PC-9 (cell line): ENCODE measurements at regions not wholly inside any gene's neighbourhood (a gene's known extent, or its start where the extent isn't known, plus 50 kb on each side); places are given as distances from the start of the nearest gene placed in this dataset.

Experiments
- BruUV-seq: library from RNA; stranded (reverse); fragments of 400-500 nt; replicated peaks from 2 replicates; lab custom pipeline; 2021; lab: Mats Ljungman, UMichigan
- CTCF ChIA-PET: fragments of 300-600 bp; sonication (Branson Sonifier 250); formaldehyde crosslinking; loops from one replicate; lab custom pipeline; 2022; ENCODE audit warnings: antibody characterized with exemption; lab: Charles Lee
- POLR2A ChIA-PET: fragments of 300-600 bp; sonication (Branson Sonifier 250); formaldehyde crosslinking; loops from one replicate; lab custom pipeline; 2022; ENCODE audit warnings: antibody characterized with exemption; ENCODE audit not compliant: unreplicated experiment; lab: Charles Lee
- DNase-seq, 2 experiments: peaks; one replicate each; pipeline versions ENCODE4 v3.0.0 to v3.0.0-alpha.2; 2015 to 2022; ENCODE audit warnings: mixed read lengths in 1 of 2
- H2AFZ ChIP-seq: fragments of 200-600 bp; sonication (generic); 2 replicates; pipeline ENCODE4 v1.8.1; 2017; ENCODE audit warnings: antibody characterized with exemption
- H3F3A ChIP-seq: fragments of 200-600 bp; sonication (generic); 2 replicates; pipeline ENCODE4 v1.8.1; 2017; ENCODE audit warnings: antibody characterized with exemption, mild to moderate bottlenecking, low read depth; ENCODE audit not compliant: insufficient read depth
- H3K27ac ChIP-seq: fragments of 200-600 bp; sonication (generic); 2 replicates; pipeline ENCODE4 v1.6.1; 2016; ENCODE audit warnings: mixed run types
- H3K27me3 ChIP-seq: fragments of 200-600 bp; sonication (generic); 2 replicates; pipeline ENCODE4 v1.6.1; 2016; ENCODE audit warnings: low read depth, mixed run types; ENCODE audit not compliant: insufficient read depth
- H3K36me3 ChIP-seq: fragments of 200-600 bp; sonication (generic); 2 replicates; pipeline ENCODE4 v1.6.1; 2016; ENCODE audit warnings: low read depth, mixed run types
- H3K4me1 ChIP-seq: fragments of 200-600 bp; sonication (generic); replicated peaks from 2 replicates; pipeline ENCODE4 v1.6.1; 2016; ENCODE audit warnings: mixed run types; ENCODE audit not compliant: insufficient read depth
- H3K4me2 ChIP-seq: fragments of 200-600 bp; sonication (generic); 2 replicates; pipeline ENCODE4 v1.6.1; 2017; ENCODE audit warnings: mixed run types
- H3K4me3 ChIP-seq: fragments of 200-600 bp; sonication (generic); 2 replicates; pipeline ENCODE4 v1.6.1; 2016; ENCODE audit warnings: mixed run types
- H3K79me2 ChIP-seq: fragments of 200-600 bp; sonication (generic); 2 replicates; pipeline ENCODE4 v1.6.1; 2017; ENCODE audit warnings: low read depth, mixed run types
- H3K9me2 ChIP-seq: fragments of 200-600 bp; sonication (generic); 2 replicates; pipeline ENCODE4 v1.8.1; 2017; ENCODE audit warnings: mild to moderate bottlenecking; ENCODE audit not compliant: insufficient read depth
- H3K9me3 ChIP-seq: fragments of 200-600 bp; sonication (generic); 2 replicates; pipeline ENCODE4 v1.8.1; 2016; ENCODE audit warnings: low read depth; ENCODE audit not compliant: insufficient read depth
- H4K20me1 ChIP-seq: fragments of 200-600 bp; sonication (generic); 2 replicates; pipeline ENCODE4 v1.8.1; 2017; ENCODE audit not compliant: insufficient read depth
- EZH2 ChIP-seq: fragments of 200-600 bp; sonication (generic); IDR thresholded peaks from 2 replicates; pipeline ENCODE4 v1.8.0; 2017; ENCODE audit warnings: antibody characterized with exemption, low read depth
- intact Hi-C: fragments of 100-400 bp; cut with micrococcal nuclease; formaldehyde crosslinking; loops from one replicate; pipeline ENCODE4 v1.10.0; 2022; ENCODE audit not compliant: unreplicated experiment
- TF ChIP-seq, protein P1 (sequence below): fragments of 200-600 bp; sonication (generic); conservative IDR thresholded peaks from 2 replicates; pipeline ENCODE4 v1.6.1; 2017; ENCODE audit warnings: mixed run types, antibody characterized with exemption, mild to moderate bottlenecking, moderate library complexity

DNA sequence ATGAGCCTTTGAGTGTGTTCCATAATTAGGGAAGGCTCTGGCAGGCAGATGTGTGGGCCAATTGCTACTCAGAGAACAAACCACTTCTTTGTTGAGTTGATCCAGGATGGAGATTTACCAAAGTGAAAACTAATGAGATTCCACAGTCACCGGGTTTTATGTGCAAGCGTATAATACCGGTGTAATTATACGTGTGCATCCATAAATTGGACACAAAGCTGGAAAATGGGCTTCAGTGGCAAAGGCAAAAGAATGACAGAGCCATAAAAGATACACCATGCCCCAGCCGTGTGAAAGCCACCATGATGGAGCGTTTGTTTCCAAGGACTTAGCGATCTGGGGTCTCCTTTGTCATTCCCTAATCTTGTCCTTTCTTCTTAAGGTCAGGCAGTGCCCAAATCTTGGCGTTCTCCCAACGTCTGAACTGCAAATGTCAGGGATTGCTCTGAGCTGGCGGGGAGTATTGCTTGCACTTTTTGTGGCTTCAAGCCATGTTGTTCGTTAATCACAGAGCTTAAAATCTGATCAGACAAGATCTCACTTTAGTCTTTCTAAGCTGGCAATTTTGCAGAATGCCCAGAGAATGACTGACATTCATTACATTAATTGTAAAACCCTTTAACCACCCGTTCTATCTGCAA lies 70.1 kb downstream of the NPTX2 start:
- Histone ChIP-seq H3K27ac (no peak overlapping the region), H3K4me1 (no peaks in the 10 kb centered on the region), H3K9me3 (no peaks in the 10 kb centered on the region; the same call in 1 of the 2 replicates), H3K9me2 (no peaks in the 10 kb centered on the region), H2AFZ (no peak overlapping the region), H3K27me3 (peaks cover 50% of the 10 kb centered on the region), H3K4me3 (no peak overlapping the region), H3F3A (no peaks in the 10 kb centered on the region), H3K4me2 (no peak overlapping the region), H3K79me2 (no peaks in the 10 kb centered on the region), H4K20me1 (no peaks in the 10 kb centered on the region), H3K36me3 (no peaks in the 10 kb centered on the region)
- intact Hi-C loops = no loop called here
- no peak for DNase-seq
- CTCF ChIA-PET = no interaction called here
- POLR2A ChIA-PET = no interaction called here
- no peak for TF ChIP-seq EZH2
- TF ChIP-seq, protein P1, sequence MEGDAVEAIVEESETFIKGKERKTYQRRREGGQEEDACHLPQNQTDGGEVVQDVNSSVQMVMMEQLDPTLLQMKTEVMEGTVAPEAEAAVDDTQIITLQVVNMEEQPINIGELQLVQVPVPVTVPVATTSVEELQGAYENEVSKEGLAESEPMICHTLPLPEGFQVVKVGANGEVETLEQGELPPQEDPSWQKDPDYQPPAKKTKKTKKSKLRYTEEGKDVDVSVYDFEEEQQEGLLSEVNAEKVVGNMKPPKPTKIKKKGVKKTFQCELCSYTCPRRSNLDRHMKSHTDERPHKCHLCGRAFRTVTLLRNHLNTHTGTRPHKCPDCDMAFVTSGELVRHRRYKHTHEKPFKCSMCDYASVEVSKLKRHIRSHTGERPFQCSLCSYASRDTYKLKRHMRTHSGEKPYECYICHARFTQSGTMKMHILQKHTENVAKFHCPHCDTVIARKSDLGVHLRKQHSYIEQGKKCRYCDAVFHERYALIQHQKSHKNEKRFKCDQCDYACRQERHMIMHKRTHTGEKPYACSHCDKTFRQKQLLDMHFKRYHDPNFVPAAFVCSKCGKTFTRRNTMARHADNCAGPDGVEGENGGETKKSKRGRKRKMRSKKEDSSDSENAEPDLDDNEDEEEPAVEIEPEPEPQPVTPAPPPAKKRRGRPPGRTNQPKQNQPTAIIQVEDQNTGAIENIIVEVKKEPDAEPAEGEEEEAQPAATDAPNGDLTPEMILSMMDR = no peak
- BruUV-seq = no TSS peak

DNA sequence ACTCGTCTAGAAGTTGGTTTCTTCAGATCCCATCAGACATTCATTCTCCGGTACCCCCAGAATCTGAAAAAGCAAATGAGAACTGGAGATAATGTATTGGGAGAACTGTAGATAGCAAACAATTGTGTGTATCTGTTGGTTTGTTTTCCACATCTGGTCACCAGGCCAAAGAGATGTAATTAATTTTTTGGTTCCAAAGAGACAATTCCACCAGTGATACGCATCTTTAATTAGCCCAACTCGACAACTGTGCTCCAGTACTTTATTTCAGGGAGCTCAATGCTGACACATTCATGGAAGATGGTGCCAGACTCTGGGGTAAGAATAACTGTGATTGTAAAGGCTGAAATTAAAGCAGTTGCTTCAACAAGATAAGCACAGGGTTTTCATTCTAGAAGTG lies 74.5 kb downstream of the NPTX2 start:
- no peaks in the 10 kb centered on the region for H3K4me1 ChIP-seq
- intact Hi-C loops = no loop called here

DNA sequence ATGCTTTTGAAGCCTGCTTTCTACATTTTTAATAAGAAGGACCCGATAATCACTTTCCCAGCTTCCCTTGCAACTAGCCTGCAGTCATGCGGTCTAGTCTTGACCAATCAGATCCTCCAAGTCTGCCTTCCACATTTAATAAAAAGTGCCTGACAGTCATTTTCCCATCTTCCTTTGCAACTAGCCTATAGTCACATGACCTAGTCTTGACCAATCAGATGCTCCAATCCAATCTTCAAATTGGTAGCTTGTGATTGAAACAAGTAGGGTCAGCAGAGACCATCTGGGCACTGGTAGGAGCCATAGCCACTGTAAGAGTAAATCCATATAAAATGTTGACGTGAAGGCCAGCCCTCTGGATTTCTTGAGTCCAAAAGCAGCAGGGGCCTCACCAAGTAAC lies 80.0 kb downstream of the NPTX2 start:
- Histone ChIP-seq H3K4me3 (no peak overlapping the region), H3K79me2 (no peaks in the 10 kb centered on the region), H3F3A (no peaks in the 10 kb centered on the region), H2AFZ (no peak overlapping the region), H3K36me3 (no peaks in the 10 kb centered on the region), H4K20me1 (no peaks in the 10 kb centered on the region), H3K9me2 (no peaks in the 10 kb centered on the region), H3K4me1 (no peaks in the 10 kb centered on the region), H3K27me3 (peaks cover 55% of the 10 kb centered on the region), H3K9me3 (no peaks in the 10 kb centered on the region), H3K27ac (no peak overlapping the region), H3K4me2 (no peak overlapping the region)
- TF ChIP-seq EZH2 = no peak
- TF ChIP-seq, protein P1 = no peak
- no peak for DNase-seq
- intact Hi-C loops = no loop called here
- ChIA-PET CTCF (no interaction called here), POLR2A (no interaction called here)
- BruUV-seq = no TSS peak

More for the DNA sequence above, 74.5 kb downstream of the NPTX2 start:
- ChIA-PET CTCF (no interaction called here), POLR2A (no interaction called here)
- no peak for DNase-seq
- H3K27me3 ChIP-seq = peaks cover 32% of the 10 kb centered on the region
- H4K20me1 ChIP-seq = no peaks in the 10 kb centered on the region
- H3K36me3 ChIP-seq = no peaks in the 10 kb centered on the region
- no peak overlapping the region for H3K4me3 ChIP-seq
- TF ChIP-seq, protein P1 = no peak
- no peak for TF ChIP-seq EZH2
- no peaks in the 10 kb centered on the region; the same call in 1 of the 2 replicates for H3K9me3 ChIP-seq
- no peak overlapping the region for H2AFZ ChIP-seq
- no peaks in the 10 kb centered on the region for H3K9me2 ChIP-seq
- H3K79me2 ChIP-seq = no peaks in the 10 kb centered on the region
- no peaks in the 10 kb centered on the region for H3F3A ChIP-seq
- BruUV-seq = no TSS peak
- no peak overlapping the region for H3K4me2 ChIP-seq
- no peak overlapping the region for H3K27ac ChIP-seq
